ENCODE measurements at regions not wholly inside any gene's neighbourhood (a gene's known extent, or its start where the extent isn't known, plus 50 kb on each side); places are given as distances from the start of the nearest gene placed in this dataset.
"Not testable (repeated sequence)": the region's sequence is repeated elsewhere in the genome, so short reads cannot be mapped to it uniquely, and the experiment has no call there.

- Mint-ChIP-seq H3K4me3 (ENCODE audit: unreplicated experiment) (no peak overlapping the region), H3K27ac (ENCODE audit: unreplicated experiment) (no peak overlapping the region), H3K9me3 (ENCODE audit: unreplicated experiment) (peaks cover 2% of the 10 kb centered on the region)
These were observed 300.7 kb upstream of the CELF2 start for GRCh38 chr10:10716972-10717371.

GRCh38 chr10:10722422-10722821 lies 295.2 kb upstream of the CELF2 start:
- Mint-ChIP-seq H3K4me3 (ENCODE audit: unreplicated experiment) (no peak overlapping the region), H3K27me3 (ENCODE audit: unreplicated experiment) (no peaks in the 10 kb centered on the region), H3K4me1 (ENCODE audit: low read depth, unreplicated experiment) (no peaks in the 10 kb centered on the region), H3K27ac (ENCODE audit: unreplicated experiment) (no peak overlapping the region), H3K9me3 (ENCODE audit: unreplicated experiment) (peaks cover 2% of the 10 kb centered on the region), H3K36me3 (ENCODE audit: unreplicated experiment) (no peaks in the 10 kb centered on the region)
- no peak for TF ChIP-seq CTCF (IDR thresholded peaks at IDR 0.05; ENCODE audit: partially characterized antibody, unreplicated experiment)
- DNase-seq: no peak

More at GRCh38 chr10:10716972-10717371, 300.7 kb upstream of the CELF2 start:
- Mint-ChIP-seq H3K4me1 (ENCODE audit: low read depth, unreplicated experiment) (no peaks in the 10 kb centered on the region), H3K36me3 (ENCODE audit: unreplicated experiment) (no peaks in the 10 kb centered on the region), H3K27me3 (ENCODE audit: unreplicated experiment) (no peaks in the 10 kb centered on the region)
- DNase-seq: no peak
- no peak for TF ChIP-seq CTCF (IDR thresholded peaks at IDR 0.05; ENCODE audit: partially characterized antibody, unreplicated experiment)

- Mint-ChIP-seq H3K4me3 (ENCODE audit: unreplicated experiment) (no peak overlapping the region), H3K4me1 (ENCODE audit: low read depth, unreplicated experiment) (peaks cover 8% of the 10 kb centered on the region), H3K27me3 (ENCODE audit: unreplicated experiment) (no peaks in the 10 kb centered on the region), H3K27ac (ENCODE audit: unreplicated experiment) (no peak overlapping the region), H3K9me3 (ENCODE audit: unreplicated experiment) (no peaks in the 10 kb centered on the region), H3K36me3 (ENCODE audit: unreplicated experiment) (no peaks in the 10 kb centered on the region)
- no peak for TF ChIP-seq CTCF (IDR thresholded peaks at IDR 0.05; ENCODE audit: partially characterized antibody, unreplicated experiment)
- DNase-seq: no peak
These were observed 292.5 kb upstream of the CELF2 start for GRCh38 chr10:10725196-10725595.

- no peaks in the 10 kb centered on the region for H3K36me3 Mint-ChIP-seq (ENCODE audit: unreplicated experiment)
- no peak for TF ChIP-seq CTCF (IDR thresholded peaks at IDR 0.05; ENCODE audit: partially characterized antibody, unreplicated experiment)
- no peaks in the 10 kb centered on the region for H3K9me3 Mint-ChIP-seq (ENCODE audit: unreplicated experiment)
- no peaks in the 10 kb centered on the region for H3K27me3 Mint-ChIP-seq (ENCODE audit: unreplicated experiment)
- peaks cover 8% of the 10 kb centered on the region for H3K4me1 Mint-ChIP-seq (ENCODE audit: low read depth, unreplicated experiment)
- H3K4me3 Mint-ChIP-seq (ENCODE audit: unreplicated experiment): no peak overlapping the region
- no peak for DNase-seq
- H3K27ac Mint-ChIP-seq (ENCODE audit: unreplicated experiment): no peak overlapping the region
These were observed 291.6 kb upstream of the CELF2 start for GRCh38 chr10:10726101-10726500.

- H3K4me3 Mint-ChIP-seq (ENCODE audit: unreplicated experiment); H3K27ac Mint-ChIP-seq (ENCODE audit: unreplicated experiment); H3K36me3 Mint-ChIP-seq (ENCODE audit: unreplicated experiment); H3K4me1 Mint-ChIP-seq (ENCODE audit: low read depth, unreplicated experiment); H3K27me3 Mint-ChIP-seq (ENCODE audit: unreplicated experiment); H3K9me3 Mint-ChIP-seq (ENCODE audit: unreplicated experiment); DNase-seq: not testable (repeated sequence)
These were observed 290.3 kb upstream of the CELF2 start for GRCh38 chr10:10727411-10727810.

- H3K27ac Mint-ChIP-seq (ENCODE audit: unreplicated experiment): no peak overlapping the region
- H3K4me3 Mint-ChIP-seq (ENCODE audit: unreplicated experiment): no peak overlapping the region
- H3K27me3 Mint-ChIP-seq (ENCODE audit: unreplicated experiment): no peaks in the 10 kb centered on the region
- H3K9me3 Mint-ChIP-seq (ENCODE audit: unreplicated experiment): no peaks in the 10 kb centered on the region
- no peak for TF ChIP-seq CTCF (IDR thresholded peaks at IDR 0.05; ENCODE audit: partially characterized antibody, unreplicated experiment)
- no peak for DNase-seq
- peaks cover 8% of the 10 kb centered on the region for H3K4me1 Mint-ChIP-seq (ENCODE audit: low read depth, unreplicated experiment)
- H3K36me3 Mint-ChIP-seq (ENCODE audit: unreplicated experiment): no peaks in the 10 kb centered on the region
These were observed 289.9 kb upstream of the CELF2 start for GRCh38 chr10:10727812-10728211.
